Right lobe of liver (tissue), 4 donors: ENCODE measurements at regions not wholly inside any gene's neighbourhood (a gene's known extent, or its start where the extent isn't known, plus 50 kb on each side); places are given as distances from the start of the nearest gene placed in this dataset.

Experiments used
- CTCF ChIP-seq, 4 donors: fragments of 200-600 bp in 3 of 4; fragments of 450-650 bp in 1 of 4; IDR thresholded peaks; one replicate each; pipeline versions ENCODE4 v1.5.1 to v1.8.0; 2016 to 2022; ENCODE audit warnings: antibody characterized with exemption in 4 of 4, mild to moderate bottlenecking in 2 of 4
- POLR2A ChIP-seq: fragments of 450-650 bp; IDR thresholded peaks from one replicate; pipeline ENCODE4 v1.6.1; 2017; ENCODE audit warnings: antibody characterized with exemption, mild to moderate bottlenecking
- donor health status: DM: no; HTN: no; CAD: no.
- donor health status: DM: no; HTN: no; CAD: no.
- donor health status: DM: no; HTN: yes; CAD: no.

- no peak for TF ChIP-seq CTCF (IDR thresholded peaks at IDR 0.05)
- TF ChIP-seq POLR2A = no peak
Measured at GRCh38 chr14:105600939-105601359, 74.6 kb downstream of the TMEM121 start.
